ENCODE measurements at regions not wholly inside any gene's neighbourhood (a gene's known extent, or its start where the extent isn't known, plus 50 kb on each side); places are given as distances from the start of the nearest gene placed in this dataset.

- TF ChIP-seq CTCF (IDR thresholded peaks at IDR 0.05) (no peak), EP300 (IDR thresholded peaks at IDR 0.05) (no peak), POLR2A (IDR thresholded peaks at IDR 0.05) (no peak)
These were observed 288.9 kb upstream of the KLF6 start for GRCh38 chr10:4073912-4074311.
